ENCODE measurements at regions not wholly inside any gene's neighbourhood (a gene's known extent, or its start where the extent isn't known, plus 50 kb on each side); places are given as distances from the start of the nearest gene placed in this dataset.
"Not testable (repeated sequence)": the region's sequence is repeated elsewhere in the genome, so short reads cannot be mapped to it uniquely, and the experiment has no call there.

DNA sequence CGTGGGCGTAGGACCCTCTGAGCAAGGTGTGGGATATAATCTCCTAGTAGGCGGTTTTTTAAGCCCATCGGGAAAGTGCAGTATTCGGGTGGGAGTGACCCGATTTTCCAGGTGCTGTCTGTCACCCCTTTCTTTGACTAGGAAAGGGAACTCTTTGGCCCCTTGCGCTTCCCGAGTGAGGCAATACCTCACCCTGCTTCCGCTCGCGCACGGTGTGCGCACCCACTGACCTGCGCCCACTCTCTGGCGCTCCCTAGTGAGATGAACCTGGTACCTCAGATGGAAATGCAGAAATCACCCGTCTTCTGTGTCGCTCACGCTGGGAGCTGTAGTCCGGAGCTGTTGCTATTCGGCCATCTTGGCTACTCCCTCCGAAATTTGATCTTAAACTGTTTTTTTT, 955.9 kb upstream of the POU3F4 start:
- not testable (repeated sequence) for H4K12ac ChIP-seq (ENCODE audit: low read depth, low read length); H3K14ac ChIP-seq (ENCODE audit: low read length); H3K79me2 ChIP-seq (ENCODE audit: control insufficient read depth, insufficient read depth, low read length, poor library complexity)

DNA sequence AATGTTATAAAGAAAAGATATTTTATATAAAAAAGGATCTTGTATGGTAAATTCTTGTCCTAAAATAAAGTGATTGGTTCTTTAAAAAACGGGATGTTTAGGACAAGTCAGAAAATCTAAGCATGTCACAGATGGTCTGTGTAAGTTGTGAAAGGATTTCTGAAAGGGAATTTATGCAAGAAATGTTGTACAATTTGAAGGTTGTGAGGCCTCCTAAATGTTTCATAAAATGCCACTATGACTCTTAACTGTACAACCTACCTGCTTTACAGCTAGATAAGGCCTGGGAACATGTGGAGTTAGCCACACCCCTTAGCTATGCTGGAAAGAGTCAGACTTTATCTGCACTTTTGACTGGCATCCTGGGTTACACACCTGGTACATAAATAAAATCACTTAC, 951.5 kb upstream of the POU3F4 start:
- no peaks in the 10 kb centered on the region for H3K27me3 ChIP-seq (ENCODE audit: insufficient read depth, low read length)
- DNase-seq, result no peak
- no CpG with 5 or more reads among the region's 1 CpG for WGBS (ENCODE audit: extremely low coverage, insufficient coverage, insufficient read length)

More for the DNA sequence above, 955.9 kb upstream of the POU3F4 start:
- not testable (repeated sequence) for H3K23ac ChIP-seq (ENCODE audit: low read length); H2AFZ ChIP-seq (ENCODE audit: insufficient read depth, low read length, poor library complexity); H2BK5ac ChIP-seq (ENCODE audit: low read depth, low read length, poor library complexity); H4K8ac ChIP-seq (ENCODE audit: low read depth, low read length); H3K27ac ChIP-seq (ENCODE audit: low read depth, low read length); H2AK5ac ChIP-seq (ENCODE audit: low read length); DNase-seq; H3K18ac ChIP-seq (ENCODE audit: low read length); H3K27me3 ChIP-seq (ENCODE audit: insufficient read depth, low read length); H3K79me1 ChIP-seq (ENCODE audit: low read length); H4K91ac ChIP-seq (ENCODE audit: low read depth, low read length); H3K4ac ChIP-seq (ENCODE audit: low read depth, low read length); H2BK120ac ChIP-seq (ENCODE audit: insufficient read depth, low read length, poor library complexity); H3K36me3 ChIP-seq (ENCODE audit: control insufficient read depth in 1 of 2, insufficient read depth in 2 of 2, low read length in 2 of 2); H3K4me3 ChIP-seq (ENCODE audit: low read depth, low read length); H2BK12ac ChIP-seq (ENCODE audit: low read length); H3K4me2 ChIP-seq (ENCODE audit: low read length); H3K9ac ChIP-seq (ENCODE audit: low read length); H3K4me1 ChIP-seq (ENCODE audit: control insufficient read depth in 1 of 2, insufficient read depth in 2 of 2, low read length in 2 of 2); H3K9me3 ChIP-seq (ENCODE audit: insufficient read depth, low read depth, low read length)
- no CpG with 5 or more reads among the region's 21 CpGs for WGBS (ENCODE audit: extremely low coverage, insufficient coverage, insufficient read length)

DNA sequence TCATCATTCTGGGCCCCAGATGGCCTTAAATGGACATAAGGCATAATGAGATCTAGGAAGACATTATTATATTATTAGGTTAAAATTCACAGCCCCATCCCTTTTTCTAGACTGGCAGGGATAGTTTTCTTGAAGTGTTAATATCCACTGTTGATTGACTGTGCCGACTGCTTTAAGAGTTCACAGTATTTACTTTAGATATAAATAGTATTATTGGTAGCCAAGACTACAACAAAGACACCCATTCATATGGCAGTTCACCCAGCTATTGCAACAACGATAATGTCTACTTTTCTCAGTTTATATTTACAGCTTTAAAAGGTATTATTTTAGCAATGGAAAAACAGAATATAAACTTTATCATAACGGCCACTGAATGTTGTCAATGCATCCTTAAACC, 922.2 kb upstream of the POU3F4 start:
- H2AK5ac ChIP-seq (ENCODE audit: low read length), result no peak overlapping the region
- H3K18ac ChIP-seq (ENCODE audit: low read length), result no peak overlapping the region
- no peak overlapping the region for H2BK5ac ChIP-seq (ENCODE audit: low read depth, low read length, poor library complexity)
- H3K23ac ChIP-seq (ENCODE audit: low read length), result no peak overlapping the region
- no peaks in the 10 kb centered on the region for H3K27me3 ChIP-seq (ENCODE audit: insufficient read depth, low read length)
- H4K12ac ChIP-seq (ENCODE audit: low read depth, low read length), result no peak overlapping the region
- no peaks in the 10 kb centered on the region for H3K4me1 ChIP-seq (ENCODE audit: control insufficient read depth in 1 of 2, insufficient read depth in 2 of 2, low read length in 2 of 2)
- H3K9me3 ChIP-seq (ENCODE audit: insufficient read depth, low read depth, low read length), result no peaks in the 10 kb centered on the region
- H3K4me3 ChIP-seq (ENCODE audit: low read depth, low read length), result no peak overlapping the region
- no peak overlapping the region for H4K91ac ChIP-seq (ENCODE audit: low read depth, low read length)
- H3K4ac ChIP-seq (ENCODE audit: low read depth, low read length), result no peak overlapping the region
- H3K4me2 ChIP-seq (ENCODE audit: low read length), result no peak overlapping the region
- no peak overlapping the region for H3K27ac ChIP-seq (ENCODE audit: low read depth, low read length)
- H2BK12ac ChIP-seq (ENCODE audit: low read length), result no peak overlapping the region
- no peak overlapping the region for H3K14ac ChIP-seq (ENCODE audit: low read length)
- H3K79me2 ChIP-seq (ENCODE audit: control insufficient read depth, insufficient read depth, low read length, poor library complexity), result no peaks in the 10 kb centered on the region
- no peaks in the 10 kb centered on the region for H3K36me3 ChIP-seq (ENCODE audit: control insufficient read depth in 1 of 2, insufficient read depth in 2 of 2, low read length in 2 of 2)
- H3K9ac ChIP-seq (ENCODE audit: low read length), result no peak overlapping the region
- H3K79me1 ChIP-seq (ENCODE audit: low read length), result no peaks in the 10 kb centered on the region
- no peak overlapping the region for H2BK120ac ChIP-seq (ENCODE audit: insufficient read depth, low read length, poor library complexity)
- H2AFZ ChIP-seq (ENCODE audit: insufficient read depth, low read length, poor library complexity), result no peak overlapping the region
- no peak for DNase-seq
- H4K8ac ChIP-seq (ENCODE audit: low read depth, low read length), result no peak overlapping the region
- WGBS (ENCODE audit: extremely low coverage, insufficient coverage, insufficient read length), result no CpG with 5 or more reads among the region's 3 CpGs

More for the DNA sequence above, 951.5 kb upstream of the POU3F4 start:
- Histone ChIP-seq H3K14ac (ENCODE audit: low read length) (no peak overlapping the region), H3K9me3 (ENCODE audit: insufficient read depth, low read depth, low read length) (no peaks in the 10 kb centered on the region), H3K36me3 (ENCODE audit: control insufficient read depth in 1 of 2, insufficient read depth in 2 of 2, low read length in 2 of 2) (no peaks in the 10 kb centered on the region), H3K4me2 (ENCODE audit: low read length) (no peak overlapping the region), H4K12ac (ENCODE audit: low read depth, low read length) (no peak overlapping the region), H2AK5ac (ENCODE audit: low read length) (no peak overlapping the region), H4K8ac (ENCODE audit: low read depth, low read length) (no peak overlapping the region), H4K91ac (ENCODE audit: low read depth, low read length) (no peak overlapping the region), H3K9ac (ENCODE audit: low read length) (no peak overlapping the region), H2BK120ac (ENCODE audit: insufficient read depth, low read length, poor library complexity) (no peak overlapping the region), H3K23ac (ENCODE audit: low read length) (no peak overlapping the region), H3K4me3 (ENCODE audit: low read depth, low read length) (no peak overlapping the region), H2BK5ac (ENCODE audit: low read depth, low read length, poor library complexity) (no peak overlapping the region), H2BK12ac (ENCODE audit: low read length) (no peak overlapping the region), H2AFZ (ENCODE audit: insufficient read depth, low read length, poor library complexity) (no peak overlapping the region), H3K4ac (ENCODE audit: low read depth, low read length) (no peak overlapping the region), H3K18ac (ENCODE audit: low read length) (no peak overlapping the region), H3K4me1 (ENCODE audit: control insufficient read depth in 1 of 2, insufficient read depth in 2 of 2, low read length in 2 of 2) (no peaks in the 10 kb centered on the region), H3K79me1 (ENCODE audit: low read length) (no peaks in the 10 kb centered on the region), H3K27ac (ENCODE audit: low read depth, low read length) (no peak overlapping the region), H3K79me2 (ENCODE audit: control insufficient read depth, insufficient read depth, low read length, poor library complexity) (no peaks in the 10 kb centered on the region)

DNA sequence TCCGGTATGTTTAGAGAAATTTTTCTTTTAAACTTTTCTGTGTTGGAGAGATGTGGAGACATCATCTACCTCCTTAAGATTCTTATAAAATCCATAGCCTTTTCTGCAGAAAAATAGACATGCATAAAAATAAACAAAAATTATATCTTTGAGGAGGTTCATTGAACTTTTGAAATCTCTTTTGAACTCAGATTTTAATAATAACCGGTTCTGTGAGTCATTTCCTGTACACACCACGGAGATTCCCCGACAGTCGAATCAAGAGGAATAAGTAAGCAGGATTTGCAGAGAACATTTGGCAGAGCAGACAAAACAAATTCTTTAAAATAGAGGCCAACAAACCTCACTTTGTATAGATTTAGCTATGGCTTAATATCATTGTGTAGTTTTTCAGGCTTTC, 918.7 kb upstream of the POU3F4 start:
- no CpG with 5 or more reads among the region's 5 CpGs for WGBS (ENCODE audit: extremely low coverage, insufficient coverage, insufficient read length)
- H3K27ac ChIP-seq (ENCODE audit: low read depth, low read length), result no peak overlapping the region
- no peak overlapping the region for H2BK12ac ChIP-seq (ENCODE audit: low read length)
- H3K27me3 ChIP-seq (ENCODE audit: insufficient read depth, low read length), result no peaks in the 10 kb centered on the region
- no peaks in the 10 kb centered on the region for H3K79me2 ChIP-seq (ENCODE audit: control insufficient read depth, insufficient read depth, low read length, poor library complexity)
- H3K4me1 ChIP-seq (ENCODE audit: control insufficient read depth in 1 of 2, insufficient read depth in 2 of 2, low read length in 2 of 2), result no peaks in the 10 kb centered on the region
- H4K8ac ChIP-seq (ENCODE audit: low read depth, low read length), result no peak overlapping the region
- H3K4me3 ChIP-seq (ENCODE audit: low read depth, low read length), result no peak overlapping the region
- H3K4ac ChIP-seq (ENCODE audit: low read depth, low read length), result no peak overlapping the region
- no peaks in the 10 kb centered on the region for H3K79me1 ChIP-seq (ENCODE audit: low read length)
- no peak overlapping the region for H3K23ac ChIP-seq (ENCODE audit: low read length)
- no peak overlapping the region for H3K14ac ChIP-seq (ENCODE audit: low read length)
- H4K91ac ChIP-seq (ENCODE audit: low read depth, low read length), result no peak overlapping the region
- H3K36me3 ChIP-seq (ENCODE audit: control insufficient read depth in 1 of 2, insufficient read depth in 2 of 2, low read length in 2 of 2), result no peaks in the 10 kb centered on the region
- H3K18ac ChIP-seq (ENCODE audit: low read length), result no peak overlapping the region
- no peak overlapping the region for H3K9ac ChIP-seq (ENCODE audit: low read length)
- DNase-seq, result no peak
- no peak overlapping the region for H2BK120ac ChIP-seq (ENCODE audit: insufficient read depth, low read length, poor library complexity)
- H3K9me3 ChIP-seq (ENCODE audit: insufficient read depth, low read depth, low read length), result no peaks in the 10 kb centered on the region
- no peak overlapping the region for H2AFZ ChIP-seq (ENCODE audit: insufficient read depth, low read length, poor library complexity)
- H2BK5ac ChIP-seq (ENCODE audit: low read depth, low read length, poor library complexity), result no peak overlapping the region
- no peak overlapping the region for H4K12ac ChIP-seq (ENCODE audit: low read depth, low read length)
- no peak overlapping the region for H3K4me2 ChIP-seq (ENCODE audit: low read length)
- no peak overlapping the region for H2AK5ac ChIP-seq (ENCODE audit: low read length)
